H1 (cell line): ENCODE measurements at regions not wholly inside any gene's neighbourhood (a gene's known extent, or its start where the extent isn't known, plus 50 kb on each side); places are given as distances from the start of the nearest gene placed in this dataset.

Source experiments
- BACH1 ChIP-seq: IDR thresholded peaks from 2 replicates; pipeline ENCODE4 v1.6.1; 2012; ENCODE audit warnings: low read length, improper control_type of control experiment
- CHD1 ChIP-seq: IDR thresholded peaks from 2 replicates; pipeline ENCODE4 v1.6.1; 2012; ENCODE audit warnings: low read depth, low read length, improper control_type of control experiment
- CHD7 ChIP-seq: fragments of 300-600 bp; sonication (generic); IDR thresholded peaks from 2 replicates; pipeline ENCODE4 v1.7.1; 2012; ENCODE audit warnings: low read length, moderate library complexity, mild to moderate bottlenecking, inconsistent platforms; ENCODE audit not compliant: insufficient replicate concordance
- CTCF ChIP-seq, 3 experiments: IDR thresholded peaks; 1 replicate in 2 of 3; 2 replicates in 1 of 3; pipeline versions ENCODE4 v1.5.1 to v1.6.1; 2011; ENCODE audit warnings: low read length in 3 of 3, mild to moderate bottlenecking in 3 of 3, inconsistent platforms in 2 of 3, low read depth in 1 of 3, moderate library complexity in 1 of 3; ENCODE audit not compliant: insufficient read depth in 1 of 3; ENCODE audit errors: control extremely low read depth in 1 of 3
- GTF2F1 ChIP-seq: IDR thresholded peaks from 2 replicates; pipeline ENCODE4 v1.6.1; 2012; ENCODE audit warnings: low read depth, low read length, improper control_type of control experiment, borderline replicate concordance
- POU5F1 ChIP-seq: IDR thresholded peaks from 2 replicates; pipeline ENCODE4 v1.6.1; 2011; ENCODE audit warnings: low read depth, mild to moderate bottlenecking, low read length, moderate library complexity
- SAP30 ChIP-seq: fragments of 300-600 bp; sonication (generic); IDR thresholded peaks from 2 replicates; pipeline ENCODE4 v1.7.1; 2012; ENCODE audit warnings: low read length, moderate library complexity, mild to moderate bottlenecking, inconsistent platforms; ENCODE audit not compliant: insufficient read depth, insufficient replicate concordance
- SIX5 ChIP-seq: IDR thresholded peaks from 2 replicates; pipeline ENCODE4 v1.6.1; 2011; ENCODE audit warnings: mild to moderate bottlenecking, low read depth, low read length

- no peak for TF ChIP-seq CHD7
- TF ChIP-seq GTF2F1, result no peak
- no peak for TF ChIP-seq SIX5
- no peak for TF ChIP-seq CTCF (IDR thresholded peaks at IDR 0.05; ENCODE audit: control extremely low read depth in 1 of 3, insufficient read depth in 1 of 3, low read depth in 1 of 3, low read length in 3 of 3)
- TF ChIP-seq BACH1, result no peak
- TF ChIP-seq SAP30, result no peak
- no peak for TF ChIP-seq CHD1
- no peak for TF ChIP-seq POU5F1
These were observed 245.6 kb upstream of the RAI14 start (continued) for GRCh38 chr5:34410411-34411139.
